ENCODE measurements at regions not wholly inside any gene's neighbourhood (a gene's known extent, or its start where the extent isn't known, plus 50 kb on each side); places are given as distances from the start of the nearest gene placed in this dataset.

GRCh38 chr10:4546500-4546899 is 279.5 kb upstream of the AKR1E2 start (continued):
- TF ChIP-seq USF1 (CRISPR knock-in tag; IDR thresholded peaks at IDR 0.05) (no peak), ZNF232 (CRISPR knock-in tag; IDR thresholded peaks at IDR 0.05) (no peak)
- TF ChIP-seq, protein P1, sequence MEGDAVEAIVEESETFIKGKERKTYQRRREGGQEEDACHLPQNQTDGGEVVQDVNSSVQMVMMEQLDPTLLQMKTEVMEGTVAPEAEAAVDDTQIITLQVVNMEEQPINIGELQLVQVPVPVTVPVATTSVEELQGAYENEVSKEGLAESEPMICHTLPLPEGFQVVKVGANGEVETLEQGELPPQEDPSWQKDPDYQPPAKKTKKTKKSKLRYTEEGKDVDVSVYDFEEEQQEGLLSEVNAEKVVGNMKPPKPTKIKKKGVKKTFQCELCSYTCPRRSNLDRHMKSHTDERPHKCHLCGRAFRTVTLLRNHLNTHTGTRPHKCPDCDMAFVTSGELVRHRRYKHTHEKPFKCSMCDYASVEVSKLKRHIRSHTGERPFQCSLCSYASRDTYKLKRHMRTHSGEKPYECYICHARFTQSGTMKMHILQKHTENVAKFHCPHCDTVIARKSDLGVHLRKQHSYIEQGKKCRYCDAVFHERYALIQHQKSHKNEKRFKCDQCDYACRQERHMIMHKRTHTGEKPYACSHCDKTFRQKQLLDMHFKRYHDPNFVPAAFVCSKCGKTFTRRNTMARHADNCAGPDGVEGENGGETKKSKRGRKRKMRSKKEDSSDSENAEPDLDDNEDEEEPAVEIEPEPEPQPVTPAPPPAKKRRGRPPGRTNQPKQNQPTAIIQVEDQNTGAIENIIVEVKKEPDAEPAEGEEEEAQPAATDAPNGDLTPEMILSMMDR (IDR thresholded peaks at IDR 0.05): no peak

- Mint-ChIP-seq H3K4me3 (no peak overlapping the region), H3K4me1 (no peaks in the 10 kb centered on the region), H3K27ac (no peak overlapping the region), H3K27me3 (ENCODE audit: low read depth) (no peaks in the 10 kb centered on the region), H3K9me3 (peaks cover 7% of the 10 kb centered on the region), H3K36me3 (0 out of 2 replicates have a peak, but pooled peaks cover 3% of the 10 kb centered on the region)
- DNase-seq (ENCODE audit: low spot score) (no peak), ATAC-seq (no peak)
- ChIA-PET POLR2A (no interaction called here), CTCF (no interaction called here)
- TF ChIP-seq OVOL2 (CRISPR knock-in tag; IDR thresholded peaks at IDR 0.05; ENCODE audit: borderline replicate concordance): no peak
- TF ChIP-seq CREB1 (CRISPR knock-in tag; IDR thresholded peaks at IDR 0.05): no peak
- TF ChIP-seq ZBTB21 (CRISPR knock-in tag; IDR thresholded peaks at IDR 0.05; ENCODE audit: borderline replicate concordance): no peak
- TF ChIP-seq TEAD1 (CRISPR knock-in tag; IDR thresholded peaks at IDR 0.05): no peak
- no peak for TF ChIP-seq SMAD3 (CRISPR knock-in tag; IDR thresholded peaks at IDR 0.05; ENCODE audit: borderline replicate concordance)
- TF ChIP-seq RORB (CRISPR knock-in tag; IDR thresholded peaks at IDR 0.05): no peak
- TF ChIP-seq, protein P2, sequence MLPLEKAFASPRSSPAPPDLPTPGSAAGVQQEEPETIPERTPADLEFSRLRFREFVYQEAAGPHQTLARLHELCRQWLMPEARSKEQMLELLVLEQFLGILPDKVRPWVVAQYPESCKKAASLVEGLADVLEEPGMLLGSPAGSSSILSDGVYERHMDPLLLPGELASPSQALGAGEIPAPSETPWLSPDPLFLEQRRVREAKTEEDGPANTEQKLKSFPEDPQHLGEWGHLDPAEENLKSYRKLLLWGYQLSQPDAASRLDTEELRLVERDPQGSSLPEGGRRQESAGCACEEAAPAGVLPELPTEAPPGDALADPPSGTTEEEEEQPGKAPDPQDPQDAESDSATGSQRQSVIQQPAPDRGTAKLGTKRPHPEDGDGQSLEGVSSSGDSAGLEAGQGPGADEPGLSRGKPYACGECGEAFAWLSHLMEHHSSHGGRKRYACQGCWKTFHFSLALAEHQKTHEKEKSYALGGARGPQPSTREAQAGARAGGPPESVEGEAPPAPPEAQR (CRISPR knock-in tag; IDR thresholded peaks at IDR 0.05): no peak
- no peak for TF ChIP-seq ZMAT4 (CRISPR knock-in tag; IDR thresholded peaks at IDR 0.05)
- TF ChIP-seq FOXJ3 (CRISPR knock-in tag; IDR thresholded peaks at IDR 0.05; ENCODE audit: borderline replicate concordance): no peak
- TF ChIP-seq, protein P3, sequence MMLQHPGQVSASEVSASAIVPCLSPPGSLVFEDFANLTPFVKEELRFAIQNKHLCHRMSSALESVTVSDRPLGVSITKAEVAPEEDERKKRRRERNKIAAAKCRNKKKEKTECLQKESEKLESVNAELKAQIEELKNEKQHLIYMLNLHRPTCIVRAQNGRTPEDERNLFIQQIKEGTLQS (CRISPR knock-in tag; conservative IDR thresholded peaks at IDR 0.05): no peak
- no peak for TF ChIP-seq GRHL2 (CRISPR knock-in tag; IDR thresholded peaks at IDR 0.05; ENCODE audit: insufficient replicate concordance, severe bottlenecking)
- TF ChIP-seq ZNF396 (CRISPR knock-in tag; IDR thresholded peaks at IDR 0.05; ENCODE audit: borderline replicate concordance): no peak
- TF ChIP-seq, protein P4, sequence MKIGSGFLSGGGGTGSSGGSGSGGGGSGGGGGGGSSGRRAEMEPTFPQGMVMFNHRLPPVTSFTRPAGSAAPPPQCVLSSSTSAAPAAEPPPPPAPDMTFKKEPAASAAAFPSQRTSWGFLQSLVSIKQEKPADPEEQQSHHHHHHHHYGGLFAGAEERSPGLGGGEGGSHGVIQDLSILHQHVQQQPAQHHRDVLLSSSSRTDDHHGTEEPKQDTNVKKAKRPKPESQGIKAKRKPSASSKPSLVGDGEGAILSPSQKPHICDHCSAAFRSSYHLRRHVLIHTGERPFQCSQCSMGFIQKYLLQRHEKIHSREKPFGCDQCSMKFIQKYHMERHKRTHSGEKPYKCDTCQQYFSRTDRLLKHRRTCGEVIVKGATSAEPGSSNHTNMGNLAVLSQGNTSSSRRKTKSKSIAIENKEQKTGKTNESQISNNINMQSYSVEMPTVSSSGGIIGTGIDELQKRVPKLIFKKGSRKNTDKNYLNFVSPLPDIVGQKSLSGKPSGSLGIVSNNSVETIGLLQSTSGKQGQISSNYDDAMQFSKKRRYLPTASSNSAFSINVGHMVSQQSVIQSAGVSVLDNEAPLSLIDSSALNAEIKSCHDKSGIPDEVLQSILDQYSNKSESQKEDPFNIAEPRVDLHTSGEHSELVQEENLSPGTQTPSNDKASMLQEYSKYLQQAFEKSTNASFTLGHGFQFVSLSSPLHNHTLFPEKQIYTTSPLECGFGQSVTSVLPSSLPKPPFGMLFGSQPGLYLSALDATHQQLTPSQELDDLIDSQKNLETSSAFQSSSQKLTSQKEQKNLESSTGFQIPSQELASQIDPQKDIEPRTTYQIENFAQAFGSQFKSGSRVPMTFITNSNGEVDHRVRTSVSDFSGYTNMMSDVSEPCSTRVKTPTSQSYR (CRISPR knock-in tag; IDR thresholded peaks at IDR 0.05): no peak
- no peak for TF ChIP-seq NR3C1 (CRISPR knock-in tag; conservative IDR thresholded peaks at IDR 0.05; ENCODE audit: low read depth)
- TF ChIP-seq, protein P1 (IDR thresholded peaks at IDR 0.05): no peak
These were observed 280.9 kb upstream of the AKR1E2 start for GRCh38 chr10:4545062-4545461.
